ENCODE measurements at regions not wholly inside any gene's neighbourhood (a gene's known extent, or its start where the extent isn't known, plus 50 kb on each side); places are given as distances from the start of the nearest gene placed in this dataset.
"Not testable (repeated sequence)": the region's sequence is repeated elsewhere in the genome, so short reads cannot be mapped to it uniquely, and the experiment has no call there.

DNA sequence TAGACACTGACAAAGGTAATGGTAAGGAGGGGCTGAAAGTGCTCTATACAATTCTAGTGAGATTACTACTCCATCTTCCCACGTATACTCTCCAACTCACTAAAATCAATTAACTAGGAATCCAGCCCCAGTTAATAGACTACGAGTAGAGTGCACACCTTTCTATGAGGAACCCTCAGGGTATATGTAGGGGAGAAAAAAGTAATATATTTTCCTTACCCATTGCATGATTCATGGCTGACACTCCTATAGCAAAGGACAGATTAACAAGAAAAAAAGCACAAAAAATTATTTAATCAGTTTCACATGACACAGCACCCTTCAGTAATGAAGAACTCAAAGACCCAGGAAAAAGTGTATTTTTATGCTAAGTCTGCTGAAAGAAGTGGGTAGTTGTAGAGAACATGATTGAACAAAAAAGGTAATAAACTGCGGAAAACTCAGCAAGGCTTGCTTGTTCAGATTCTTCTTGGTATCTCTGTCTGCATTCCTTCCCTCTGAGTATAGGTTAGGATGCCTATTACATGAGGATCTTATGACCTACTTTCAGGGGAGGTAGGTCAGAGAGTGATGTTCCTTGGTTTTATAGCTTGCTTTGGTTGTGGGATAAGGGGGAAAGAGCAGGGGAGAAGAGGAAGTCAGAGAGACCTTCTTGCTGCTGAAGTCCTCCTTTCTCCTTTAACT, 342.0 kb upstream of the DLGAP1 start:
- TF ChIP-seq, protein P1, sequence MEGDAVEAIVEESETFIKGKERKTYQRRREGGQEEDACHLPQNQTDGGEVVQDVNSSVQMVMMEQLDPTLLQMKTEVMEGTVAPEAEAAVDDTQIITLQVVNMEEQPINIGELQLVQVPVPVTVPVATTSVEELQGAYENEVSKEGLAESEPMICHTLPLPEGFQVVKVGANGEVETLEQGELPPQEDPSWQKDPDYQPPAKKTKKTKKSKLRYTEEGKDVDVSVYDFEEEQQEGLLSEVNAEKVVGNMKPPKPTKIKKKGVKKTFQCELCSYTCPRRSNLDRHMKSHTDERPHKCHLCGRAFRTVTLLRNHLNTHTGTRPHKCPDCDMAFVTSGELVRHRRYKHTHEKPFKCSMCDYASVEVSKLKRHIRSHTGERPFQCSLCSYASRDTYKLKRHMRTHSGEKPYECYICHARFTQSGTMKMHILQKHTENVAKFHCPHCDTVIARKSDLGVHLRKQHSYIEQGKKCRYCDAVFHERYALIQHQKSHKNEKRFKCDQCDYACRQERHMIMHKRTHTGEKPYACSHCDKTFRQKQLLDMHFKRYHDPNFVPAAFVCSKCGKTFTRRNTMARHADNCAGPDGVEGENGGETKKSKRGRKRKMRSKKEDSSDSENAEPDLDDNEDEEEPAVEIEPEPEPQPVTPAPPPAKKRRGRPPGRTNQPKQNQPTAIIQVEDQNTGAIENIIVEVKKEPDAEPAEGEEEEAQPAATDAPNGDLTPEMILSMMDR (IDR thresholded peaks at IDR 0.05; ENCODE audit: borderline replicate concordance, insufficient read depth, low read depth, low read length) = no peak

DNA sequence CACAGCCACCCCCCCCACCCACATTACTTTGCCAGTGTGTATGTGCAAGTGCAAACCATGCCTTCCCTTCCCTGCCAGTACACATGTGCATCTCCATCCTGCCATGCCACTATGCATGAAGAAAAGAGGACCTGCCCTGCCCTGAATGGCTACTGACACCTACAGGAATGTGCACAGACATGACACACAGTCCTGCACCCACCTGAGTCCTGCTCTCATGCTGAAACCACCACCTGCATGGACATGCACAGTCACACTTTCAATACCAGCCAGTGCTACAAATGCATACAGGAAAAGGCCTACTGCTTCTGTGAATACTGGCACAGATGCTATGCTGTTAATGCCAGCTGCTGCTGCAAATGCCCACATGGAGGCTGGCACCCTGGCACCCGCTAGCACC, 334.4 kb upstream of the DLGAP1 start:
- TF ChIP-seq, protein P1 (IDR thresholded peaks at IDR 0.05; ENCODE audit: borderline replicate concordance, insufficient read depth, low read depth, low read length) = no peak
- no peak overlapping the region for H3K4me3 ChIP-seq (ENCODE audit: low read depth, low read length)

More for the DNA sequence above, 342.0 kb upstream of the DLGAP1 start:
- H3K4me3 ChIP-seq (ENCODE audit: low read depth, low read length) = no peak overlapping the region

DNA sequence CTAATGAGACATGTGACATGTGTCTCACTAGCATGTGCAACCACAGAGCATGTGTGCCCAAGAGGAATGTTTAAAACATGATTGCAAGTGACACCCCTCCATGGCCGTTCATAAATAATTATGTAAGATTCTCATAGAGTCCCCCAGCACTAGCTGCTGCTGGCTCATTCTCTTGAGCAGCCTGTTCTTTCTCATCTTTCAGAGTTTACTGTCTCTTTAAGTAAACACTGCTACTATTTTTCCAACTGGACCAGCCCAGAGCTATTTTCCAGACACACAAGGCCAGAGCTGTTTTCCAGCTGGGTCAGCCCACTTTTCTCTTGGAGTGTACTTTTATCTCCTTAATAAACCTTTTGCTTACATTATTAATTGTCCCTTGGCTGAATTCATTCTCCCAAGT, 326.8 kb upstream of the DLGAP1 start:
- H3K4me3 ChIP-seq (ENCODE audit: low read depth, low read length) = no peak overlapping the region
- TF ChIP-seq, protein P1 (IDR thresholded peaks at IDR 0.05; ENCODE audit: borderline replicate concordance, insufficient read depth, low read depth, low read length) = no peak

DNA sequence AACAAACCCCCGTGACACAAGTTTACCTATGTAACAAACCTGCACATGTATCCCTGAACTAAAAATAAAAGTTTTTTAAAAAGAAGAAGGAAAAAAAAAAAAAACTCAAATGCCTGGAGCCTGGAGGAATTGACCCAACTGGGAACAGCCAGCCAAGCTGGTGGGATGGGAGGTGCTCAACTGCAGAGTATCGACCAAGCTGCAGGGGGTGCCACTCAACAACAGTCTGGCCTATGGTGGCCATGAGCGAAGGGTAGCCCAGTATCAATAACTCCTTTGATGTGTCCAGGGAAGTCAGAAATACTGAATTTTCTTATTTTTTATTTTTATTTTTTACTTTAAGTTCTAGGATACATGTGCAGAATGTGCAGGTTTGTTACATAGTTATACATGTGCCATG, 310.3 kb upstream of the DLGAP1 start:
- TF ChIP-seq, protein P1 (IDR thresholded peaks at IDR 0.05; ENCODE audit: borderline replicate concordance, insufficient read depth, low read depth, low read length) = no peak
- no peak overlapping the region for H3K4me3 ChIP-seq (ENCODE audit: low read depth, low read length)

DNA sequence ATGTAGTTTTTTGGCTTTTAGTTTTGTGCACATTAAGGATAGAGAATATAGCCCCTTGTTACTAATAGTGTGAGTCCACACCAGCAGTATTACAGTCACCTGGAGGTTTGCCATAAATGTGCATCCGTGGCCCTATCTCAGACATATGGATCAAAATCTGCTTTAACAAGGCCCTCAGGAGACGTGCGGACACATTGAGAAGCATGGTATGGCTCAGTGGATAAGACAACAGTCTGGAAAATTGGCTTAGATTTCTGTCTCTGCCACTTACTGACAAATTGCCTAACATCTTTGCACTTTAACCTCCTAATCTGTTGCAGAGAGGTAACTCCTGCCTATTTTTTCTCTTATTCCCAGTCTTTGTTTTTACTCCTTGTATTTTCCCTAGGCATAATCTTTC, 307.2 kb upstream of the DLGAP1 start:
- no peak overlapping the region for H3K4me3 ChIP-seq (ENCODE audit: low read depth, low read length)
- TF ChIP-seq, protein P1 (IDR thresholded peaks at IDR 0.05; ENCODE audit: borderline replicate concordance, insufficient read depth, low read depth, low read length) = no peak

DNA sequence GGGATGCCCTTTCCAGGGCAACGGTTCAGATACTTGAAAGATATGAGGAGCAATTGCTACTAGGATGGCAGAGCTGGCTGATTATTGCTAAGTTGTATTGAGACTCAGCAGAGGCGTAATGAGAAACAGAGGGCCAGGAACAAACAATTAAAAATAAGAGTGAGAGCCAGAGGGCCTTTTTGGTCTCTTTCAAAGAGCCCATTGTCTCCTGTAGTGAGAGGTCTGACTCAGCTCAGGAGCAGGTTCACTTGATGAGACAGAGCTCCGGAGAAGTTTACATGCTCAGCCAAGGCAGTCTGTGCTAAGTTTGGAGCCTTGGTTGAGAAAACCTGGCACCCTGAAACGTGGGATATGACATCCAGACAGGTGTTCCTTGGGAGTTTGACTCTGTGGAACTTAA, 303.9 kb upstream of the DLGAP1 start:
- TF ChIP-seq, protein P1 (IDR thresholded peaks at IDR 0.05; ENCODE audit: borderline replicate concordance, insufficient read depth, low read depth, low read length) = no peak
- H3K4me3 ChIP-seq (ENCODE audit: low read depth, low read length) = no peak overlapping the region

DNA sequence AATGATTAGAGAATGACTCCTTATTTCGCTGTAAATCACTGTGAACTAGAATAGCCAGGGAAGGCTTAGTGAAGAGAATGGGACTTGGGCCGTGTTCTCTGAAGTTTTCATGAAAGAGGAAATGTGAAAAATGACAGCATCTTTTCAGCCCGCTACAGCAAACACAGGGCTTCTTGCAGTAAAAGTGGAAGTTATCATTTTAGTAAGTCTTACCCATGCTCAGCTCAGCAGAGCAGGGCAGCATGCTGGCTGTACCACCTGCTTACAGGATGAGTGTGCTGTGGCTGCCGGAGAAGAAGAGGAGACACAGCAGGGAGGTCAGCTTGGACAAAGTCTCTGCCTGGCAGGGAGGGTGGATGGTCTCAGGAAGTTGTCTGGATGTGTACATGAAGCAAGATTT, 300.7 kb upstream of the DLGAP1 start:
- no peak overlapping the region for H3K4me3 ChIP-seq (ENCODE audit: low read depth, low read length)
- TF ChIP-seq, protein P1 (IDR thresholded peaks at IDR 0.05; ENCODE audit: borderline replicate concordance, insufficient read depth, low read depth, low read length) = no peak

DNA sequence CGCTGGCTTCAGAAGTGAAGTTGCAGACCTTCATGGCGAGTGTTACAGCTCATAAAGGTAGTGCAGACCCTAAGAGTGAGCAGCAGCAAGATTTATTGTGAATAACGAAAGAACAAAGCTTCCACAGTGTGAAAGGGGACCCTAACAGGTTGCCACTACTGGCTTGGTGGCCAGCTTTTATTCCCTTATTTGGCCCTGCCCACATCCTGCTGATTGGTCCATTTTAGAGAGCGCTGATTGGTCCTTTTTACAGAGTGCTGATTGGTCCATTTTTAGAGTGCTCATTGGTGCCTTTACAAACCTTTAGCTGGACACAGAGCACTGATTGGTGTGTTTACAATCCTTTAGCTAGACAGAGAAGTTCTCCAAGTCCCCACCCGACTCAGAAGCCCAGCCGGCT, 298.0 kb upstream of the DLGAP1 start:
- H3K4me3 ChIP-seq (ENCODE audit: low read depth, low read length) = not testable (repeated sequence)

Measured in GM12875 (cell line).